Activated CD8-positive, alpha-beta T cell treated with anti-CD3 and anti-CD28 coated beads for 36 hours (primary cell): ENCODE measurements at regions not wholly inside any gene's neighbourhood (a gene's known extent, or its start where the extent isn't known, plus 50 kb on each side); places are given as distances from the start of the nearest gene placed in this dataset.
"Not testable (repeated sequence)": the region's sequence is repeated elsewhere in the genome, so short reads cannot be mapped to it uniquely, and the experiment has no call there.

ENCODE experiments used
- ATAC-seq: fragments of 200-7000 bp; cut with Tn5 transposase; one replicate; pipeline ENCODE4 v1.10.0; 2021; ENCODE audit warnings: mild to moderate bottlenecking, moderate library complexity
- CTCF ChIA-PET: fragments of 350-600 bp; sonication (Branson Sonifier 250); formaldehyde crosslinking; loops from one replicate; lab custom pipeline; 2021; ENCODE audit warnings: antibody characterized with exemption; lab: Charles Lee
- POLR2A ChIA-PET: fragments of 350-600 bp; sonication (Branson Sonifier 250); formaldehyde crosslinking; loops from one replicate; lab custom pipeline; 2021; ENCODE audit warnings: antibody characterized with exemption; lab: Charles Lee
- DNase-seq: peaks from one replicate; pipeline ENCODE4 v3.0.0-alpha.2; 2020
- H3K27ac Mint-ChIP-seq: one replicate; pipeline ENCODE4 v1.8.0; 2021; ENCODE audit warnings: mild to moderate bottlenecking, mixed read lengths
- H3K27me3 Mint-ChIP-seq: one replicate; pipeline ENCODE4 v1.8.0; 2021; ENCODE audit warnings: mixed read lengths
- H3K36me3 Mint-ChIP-seq: one replicate; pipeline ENCODE4 v1.8.0; 2021; ENCODE audit warnings: low read depth, mixed read lengths
- H3K4me1 Mint-ChIP-seq: one replicate; pipeline ENCODE4 v1.8.0; 2021; ENCODE audit warnings: low read depth, mixed read lengths
- H3K4me3 Mint-ChIP-seq: one replicate; pipeline ENCODE4 v1.8.0; 2021; ENCODE audit warnings: mild to moderate bottlenecking, moderate library complexity, mixed read lengths
- H3K9me3 Mint-ChIP-seq: one replicate; pipeline ENCODE4 v1.8.0; 2021; ENCODE audit warnings: mixed read lengths
- intact Hi-C: fragments of 100-400 bp; cut with micrococcal nuclease; formaldehyde crosslinking; loops from one replicate; pipeline ENCODE4 v1.10.0; 2022
- TF ChIP-seq, protein P1 (sequence below): fragments of 200-600 bp; IDR thresholded peaks from one replicate; pipeline ENCODE4 v1.8.0; 2022; ENCODE audit warnings: antibody characterized with exemption, mild to moderate bottlenecking

GRCh38 chr5:1955586-1955985 is 72.9 kb upstream of the IRX4 start:
- intact Hi-C loops, result no loop called here
- no peak for ATAC-seq
- H3K4me3 Mint-ChIP-seq, result no peak overlapping the region
- TF ChIP-seq, protein P1, sequence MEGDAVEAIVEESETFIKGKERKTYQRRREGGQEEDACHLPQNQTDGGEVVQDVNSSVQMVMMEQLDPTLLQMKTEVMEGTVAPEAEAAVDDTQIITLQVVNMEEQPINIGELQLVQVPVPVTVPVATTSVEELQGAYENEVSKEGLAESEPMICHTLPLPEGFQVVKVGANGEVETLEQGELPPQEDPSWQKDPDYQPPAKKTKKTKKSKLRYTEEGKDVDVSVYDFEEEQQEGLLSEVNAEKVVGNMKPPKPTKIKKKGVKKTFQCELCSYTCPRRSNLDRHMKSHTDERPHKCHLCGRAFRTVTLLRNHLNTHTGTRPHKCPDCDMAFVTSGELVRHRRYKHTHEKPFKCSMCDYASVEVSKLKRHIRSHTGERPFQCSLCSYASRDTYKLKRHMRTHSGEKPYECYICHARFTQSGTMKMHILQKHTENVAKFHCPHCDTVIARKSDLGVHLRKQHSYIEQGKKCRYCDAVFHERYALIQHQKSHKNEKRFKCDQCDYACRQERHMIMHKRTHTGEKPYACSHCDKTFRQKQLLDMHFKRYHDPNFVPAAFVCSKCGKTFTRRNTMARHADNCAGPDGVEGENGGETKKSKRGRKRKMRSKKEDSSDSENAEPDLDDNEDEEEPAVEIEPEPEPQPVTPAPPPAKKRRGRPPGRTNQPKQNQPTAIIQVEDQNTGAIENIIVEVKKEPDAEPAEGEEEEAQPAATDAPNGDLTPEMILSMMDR, result no peak
- no peaks in the 10 kb centered on the region for H3K4me1 Mint-ChIP-seq
- H3K27me3 Mint-ChIP-seq, result peaks cover 12% of the 10 kb centered on the region
- ChIA-PET POLR2A (no interaction called here), CTCF (no interaction called here)
- H3K27ac Mint-ChIP-seq, result no peak overlapping the region
- no peak for DNase-seq
- H3K36me3 Mint-ChIP-seq, result no peaks in the 10 kb centered on the region
- H3K9me3 Mint-ChIP-seq, result no peaks in the 10 kb centered on the region

GRCh38 chr5:1953710-1954109 is 71.0 kb upstream of the IRX4 start:
- DNase-seq, CTCF ChIA-PET, H3K4me3 Mint-ChIP-seq, H3K27ac Mint-ChIP-seq, POLR2A ChIA-PET, intact Hi-C loops, H3K9me3 Mint-ChIP-seq, H3K36me3 Mint-ChIP-seq, H3K4me1 Mint-ChIP-seq, ATAC-seq: not testable (repeated sequence)
- H3K27me3 Mint-ChIP-seq, result peaks cover 16% of the 10 kb centered on the region

GRCh38 chr5:1952444-1953099 is 69.8 kb upstream of the IRX4 start:
- TF ChIP-seq, protein P1, result no peak
- Mint-ChIP-seq H3K4me3 (no peak overlapping the region), H3K27ac (no peak overlapping the region), H3K9me3 (no peaks in the 10 kb centered on the region), H3K27me3 (peaks cover 16% of the 10 kb centered on the region), H3K4me1 (no peaks in the 10 kb centered on the region), H3K36me3 (no peaks in the 10 kb centered on the region)
- DNase-seq, result no peak
- ChIA-PET CTCF (no interaction called here), POLR2A (no interaction called here)
- no peak for ATAC-seq
- intact Hi-C loops, result no loop called here

- intact Hi-C loops, result no loop called here
- ChIA-PET CTCF (no interaction called here), POLR2A (no interaction called here)
- H3K4me3 Mint-ChIP-seq, result no peak overlapping the region
- ATAC-seq, result no peak
- H3K9me3 Mint-ChIP-seq, result no peaks in the 10 kb centered on the region
- H3K27me3 Mint-ChIP-seq, result peaks cover 16% of the 10 kb centered on the region
- H3K4me1 Mint-ChIP-seq, result no peaks in the 10 kb centered on the region
- no peak overlapping the region for H3K27ac Mint-ChIP-seq
- DNase-seq, result no peak
- H3K36me3 Mint-ChIP-seq, result no peaks in the 10 kb centered on the region
- TF ChIP-seq, protein P1, result no peak
Measured at GRCh38 chr5:1952021-1952420, 69.3 kb upstream of the IRX4 start.

- Mint-ChIP-seq H3K9me3 (no peaks in the 10 kb centered on the region), H3K4me3 (no peak overlapping the region), H3K27ac (no peak overlapping the region), H3K27me3 (peaks cover 18% of the 10 kb centered on the region), H3K4me1 (no peaks in the 10 kb centered on the region), H3K36me3 (no peaks in the 10 kb centered on the region)
- POLR2A ChIA-PET, result no interaction called here
- TF ChIP-seq, protein P1, result no peak
- intact Hi-C loops, result no loop called here
- DNase-seq (no peak), ATAC-seq (no peak)
- CTCF ChIA-PET, result no interaction called here
Measured at GRCh38 chr5:1951165-1951816, 68.6 kb upstream of the IRX4 start.
